ENCODE measurements at regions not wholly inside any gene's neighbourhood (a gene's known extent, or its start where the extent isn't known, plus 50 kb on each side); places are given as distances from the start of the nearest gene placed in this dataset.

DNA sequence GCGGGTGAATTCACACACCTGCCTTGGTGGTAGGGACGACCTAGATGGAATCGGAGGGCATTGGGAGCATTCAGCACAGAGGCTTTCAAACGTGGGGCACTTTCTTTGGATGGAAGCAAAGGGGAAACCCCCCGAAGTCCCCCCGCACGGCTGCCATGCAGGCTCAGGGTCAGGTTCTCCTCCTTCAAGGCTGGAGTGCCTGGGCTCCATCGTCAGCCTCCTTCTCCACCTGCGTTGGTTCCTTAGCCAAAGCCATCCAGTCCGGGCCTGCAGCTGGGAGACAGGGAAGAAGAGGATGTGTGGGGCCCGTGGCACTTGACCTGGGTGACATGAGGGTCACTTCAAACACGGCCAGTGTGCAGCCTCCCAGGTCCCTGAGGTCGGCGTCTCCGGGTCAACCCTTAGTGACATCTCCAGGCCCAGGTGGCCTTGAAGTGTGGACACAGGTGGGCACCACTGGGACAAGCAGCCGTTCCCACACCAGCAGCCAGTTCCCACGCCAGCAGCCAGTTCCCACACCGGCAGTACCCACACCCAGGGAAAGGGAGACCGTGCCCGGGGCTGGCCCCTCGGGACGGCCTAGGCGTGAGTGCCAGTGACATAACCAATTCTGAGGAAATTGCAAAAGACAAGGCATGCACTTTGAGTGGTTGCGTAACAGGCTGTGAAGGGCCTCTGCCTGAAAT is 116.0 kb downstream of the SOX1 start:
- no peak overlapping the region for H3K27ac ChIP-seq (ENCODE audit: low read depth, low read length)
- H3K9me3 ChIP-seq (ENCODE audit: control insufficient read depth in 1 of 2, insufficient read depth in 1 of 2, low read depth in 1 of 2, low read length in 2 of 2) = no peaks in the 10 kb centered on the region
- no TSS peak for BruUV-seq (replicated peaks)
- no peaks in the 10 kb centered on the region for H4K20me1 ChIP-seq (ENCODE audit: insufficient read depth)
- H3K4me1 ChIP-seq (ENCODE audit: control insufficient read depth in 1 of 2, insufficient read depth in 2 of 2, low read length in 2 of 2) = no peaks in the 10 kb centered on the region
- POLR2A ChIA-PET = no interaction called here
- no peak overlapping the region for H3K4me2 ChIP-seq (ENCODE audit: low read length)
- DNase-seq (ENCODE audit: low read depth, low spot score) (no peak), ATAC-seq (no peak)
- H3K9ac ChIP-seq (ENCODE audit: low read length) = no peak overlapping the region
- H3K27me3 ChIP-seq (ENCODE audit: insufficient read depth, low read length) = peaks cover 22% of the 10 kb centered on the region
- no peaks in the 10 kb centered on the region for H3K9me2 ChIP-seq (ENCODE audit: insufficient read depth)
- no peak overlapping the region for H3K4me3 ChIP-seq (replicated peaks in 1 of 2; ENCODE audit: low read depth in 1 of 2, low read length in 2 of 2)
- no peak for TF ChIP-seq EZH2phosphoT487 (IDR thresholded peaks at IDR 0.05; ENCODE audit: borderline replicate concordance)
- TF ChIP-seq SIN3A (IDR thresholded peaks at IDR 0.05; ENCODE audit: low read depth) = no peak
- no peak for TF ChIP-seq EGR1 (IDR thresholded peaks at IDR 0.05; ENCODE audit: low read depth)
- no peak for TF ChIP-seq JUND (IDR thresholded peaks at IDR 0.05)
- TF ChIP-seq ZFX (IDR thresholded peaks at IDR 0.05) = no peak
- TF ChIP-seq, protein P1, sequence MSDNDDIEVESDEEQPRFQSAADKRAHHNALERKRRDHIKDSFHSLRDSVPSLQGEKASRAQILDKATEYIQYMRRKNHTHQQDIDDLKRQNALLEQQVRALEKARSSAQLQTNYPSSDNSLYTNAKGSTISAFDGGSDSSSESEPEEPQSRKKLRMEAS (IDR thresholded peaks at IDR 0.05) = no peak
- TF ChIP-seq TCF7L2 (IDR thresholded peaks at IDR 0.05; ENCODE audit: borderline replicate concordance, extremely low read depth, insufficient read depth, insufficient read length) = no peak
- TF ChIP-seq SP1 (IDR thresholded peaks at IDR 0.05; ENCODE audit: low read depth) = no peak
- no peak for TF ChIP-seq ELF1 (IDR thresholded peaks at IDR 0.05; ENCODE audit: borderline replicate concordance, low read depth)
- no peak for TF ChIP-seq ZNF274 (IDR thresholded peaks at IDR 0.05; ENCODE audit: low read depth, low read length)
- TF ChIP-seq, protein P2, sequence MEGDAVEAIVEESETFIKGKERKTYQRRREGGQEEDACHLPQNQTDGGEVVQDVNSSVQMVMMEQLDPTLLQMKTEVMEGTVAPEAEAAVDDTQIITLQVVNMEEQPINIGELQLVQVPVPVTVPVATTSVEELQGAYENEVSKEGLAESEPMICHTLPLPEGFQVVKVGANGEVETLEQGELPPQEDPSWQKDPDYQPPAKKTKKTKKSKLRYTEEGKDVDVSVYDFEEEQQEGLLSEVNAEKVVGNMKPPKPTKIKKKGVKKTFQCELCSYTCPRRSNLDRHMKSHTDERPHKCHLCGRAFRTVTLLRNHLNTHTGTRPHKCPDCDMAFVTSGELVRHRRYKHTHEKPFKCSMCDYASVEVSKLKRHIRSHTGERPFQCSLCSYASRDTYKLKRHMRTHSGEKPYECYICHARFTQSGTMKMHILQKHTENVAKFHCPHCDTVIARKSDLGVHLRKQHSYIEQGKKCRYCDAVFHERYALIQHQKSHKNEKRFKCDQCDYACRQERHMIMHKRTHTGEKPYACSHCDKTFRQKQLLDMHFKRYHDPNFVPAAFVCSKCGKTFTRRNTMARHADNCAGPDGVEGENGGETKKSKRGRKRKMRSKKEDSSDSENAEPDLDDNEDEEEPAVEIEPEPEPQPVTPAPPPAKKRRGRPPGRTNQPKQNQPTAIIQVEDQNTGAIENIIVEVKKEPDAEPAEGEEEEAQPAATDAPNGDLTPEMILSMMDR (IDR thresholded peaks at IDR 0.05 in 2 of 3, conservative IDR thresholded peaks at IDR 0.05 in 1 of 3; ENCODE audit: borderline replicate concordance in 1 of 3, insufficient read depth in 1 of 3, low read depth in 2 of 3, low read length in 2 of 3) = no peak
- no peak for TF ChIP-seq EZH2 (IDR thresholded peaks at IDR 0.05)
- no peak for TF ChIP-seq SRF (IDR thresholded peaks at IDR 0.05; ENCODE audit: low read depth)
- no peak for TF ChIP-seq CEBPB (IDR thresholded peaks at IDR 0.05; ENCODE audit: low read depth)
- no peak for TF ChIP-seq POLR2A (IDR thresholded peaks at IDR 0.05; ENCODE audit: borderline replicate concordance, extremely low read depth, insufficient read depth, insufficient read length)
- no peak for TF ChIP-seq FOSL1 (IDR thresholded peaks at IDR 0.05; ENCODE audit: low read depth)
- no peak for TF ChIP-seq RAD21 (IDR thresholded peaks at IDR 0.05; ENCODE audit: low read depth)
- no peak for TF ChIP-seq POLR2AphosphoS5 (IDR thresholded peaks at IDR 0.05; ENCODE audit: low read depth, low read length)
- RAD21 ChIA-PET (ENCODE audit: low non-redundant PET in 1 of 2, low total read pairs in 2 of 2, uncharacterized antibody in 2 of 2, unreplicated experiment in 2 of 2) = no interaction called here
- H3K79me2 ChIP-seq (ENCODE audit: insufficient read depth, low read length) = no peaks in the 10 kb centered on the region
- intact Hi-C loops (cut with micrococcal nuclease) = no loop called here
- no peak overlapping the region for H2AFZ ChIP-seq (ENCODE audit: low read depth, low read length, poor library complexity, severe bottlenecking)
- no peaks in the 10 kb centered on the region for H3K36me3 ChIP-seq (ENCODE audit: control insufficient read depth in 1 of 2, insufficient read depth in 2 of 2, low read length in 2 of 2)
- CTCF ChIA-PET = no interaction called here
